Thymus (tissue), 11 donors: ENCODE measurements at regions not wholly inside any gene's neighbourhood (a gene's known extent, or its start where the extent isn't known, plus 50 kb on each side); places are given as distances from the start of the nearest gene placed in this dataset.

Experiments
- DNase-seq, 9 donors: peaks; one replicate each; pipeline ENCODE4 v3.0.0-alpha.2; 2013; ENCODE audit warnings: low spot score in 9 of 9, low read depth in 6 of 9, missing footprints in 1 of 9
- H3K27ac ChIP-seq, 2 donors: one replicate each; pipeline ENCODE4 v1.5.1; 2013; ENCODE audit warnings: control low read depth in 1 of 2, low read depth in 1 of 2, low read length in 1 of 2, mild to moderate bottlenecking in 1 of 2, moderate library complexity in 1 of 2
- H3K27me3 ChIP-seq, 2 donors: one replicate each; pipeline ENCODE4 v1.5.1; 2013; ENCODE audit warnings: low read length in 1 of 2; ENCODE audit not compliant: control insufficient read depth in 2 of 2, insufficient read depth in 1 of 2
- H3K36me3 ChIP-seq, 2 donors: one replicate each; pipeline ENCODE4 v1.5.1; 2013; ENCODE audit warnings: low read length in 1 of 2, mild to moderate bottlenecking in 1 of 2, moderate library complexity in 1 of 2; ENCODE audit not compliant: control insufficient read depth in 2 of 2, insufficient read depth in 2 of 2
- H3K4me1 ChIP-seq, 2 donors: one replicate each; pipeline ENCODE4 v1.5.1; 2013; ENCODE audit warnings: low read length in 2 of 2; ENCODE audit not compliant: control insufficient read depth in 2 of 2, insufficient read depth in 2 of 2
- H3K4me3 ChIP-seq, 2 donors: one replicate each; pipeline ENCODE4 v1.5.1; 2013; ENCODE audit warnings: low read length in 2 of 2, control low read depth in 1 of 2, mild to moderate bottlenecking in 1 of 2
- H3K9me3 ChIP-seq, 2 donors: one replicate each; pipeline ENCODE4 v1.5.1; 2013; ENCODE audit warnings: low read length in 1 of 2, mild to moderate bottlenecking in 1 of 2; ENCODE audit not compliant: control insufficient read depth in 2 of 2, insufficient read depth in 1 of 2
- WGBS: extraction: QIAGEN DNeasy Blood & Tissue Kit; methylation state at CpG from one replicate; pipeline ENCODE4 v1.1.7; 2013; 5-methylcytosine and 5-hydroxymethylcytosine counted together
- donor health status: healthy.

DNA sequence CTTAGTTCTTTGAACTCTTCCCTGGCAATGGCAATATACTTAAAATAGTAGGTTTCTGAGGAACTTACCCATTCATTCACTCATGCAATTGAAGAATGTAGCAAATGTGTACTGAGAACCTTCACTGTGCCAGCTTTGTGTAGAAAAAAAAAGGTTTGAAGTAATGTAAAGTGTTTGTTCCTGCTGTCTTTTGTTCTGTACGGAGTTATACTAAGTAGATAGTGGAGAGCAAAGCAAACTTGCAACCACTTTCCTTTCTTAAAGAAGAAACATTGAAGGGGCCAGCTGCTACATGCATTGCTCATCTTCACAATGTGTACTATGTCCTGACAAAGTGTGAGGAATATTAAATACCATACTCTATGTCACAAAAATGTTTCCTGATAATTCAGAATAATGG, 68.9 kb upstream of the FREM2 start:
- H3K27me3 ChIP-seq: no peaks in the 10 kb centered on the region
- DNase-seq: no peak
- H3K4me1 ChIP-seq: no peaks in the 10 kb centered on the region
- H3K9me3 ChIP-seq: no peaks in the 10 kb centered on the region
- H3K4me3 ChIP-seq: no peak overlapping the region
- no peaks in the 10 kb centered on the region for H3K36me3 ChIP-seq
- 92% methylated on average over 1 of the region's 1 CpG for WGBS
- H3K27ac ChIP-seq: no peak overlapping the region

DNA sequence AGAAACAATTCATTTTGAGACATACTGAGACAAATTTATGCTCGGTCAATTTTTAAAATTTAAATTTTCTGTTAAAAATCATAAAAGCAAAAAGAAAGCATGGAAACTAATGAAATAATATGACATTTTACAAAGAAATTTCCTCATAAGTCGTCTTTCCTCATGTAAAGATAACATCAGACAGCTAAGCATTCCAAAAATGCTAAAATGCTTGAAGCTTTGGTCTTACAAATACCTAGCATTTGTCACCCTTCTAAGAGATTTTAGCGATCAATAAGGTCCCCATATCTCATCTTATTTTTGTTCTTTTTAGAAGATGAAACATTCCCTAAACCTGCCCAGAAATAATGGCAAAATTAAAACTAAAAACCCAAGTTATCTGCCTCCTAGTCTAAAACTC, 68.5 kb upstream of the FREM2 start:
- no peak overlapping the region for H3K4me3 ChIP-seq
- H3K36me3 ChIP-seq: no peaks in the 10 kb centered on the region
- 88% methylated on average over 3 of the region's 3 CpGs for WGBS
- DNase-seq: no peak
- no peaks in the 10 kb centered on the region for H3K4me1 ChIP-seq
- H3K9me3 ChIP-seq: no peaks in the 10 kb centered on the region
- no peaks in the 10 kb centered on the region for H3K27me3 ChIP-seq
- H3K27ac ChIP-seq: no peak overlapping the region

DNA sequence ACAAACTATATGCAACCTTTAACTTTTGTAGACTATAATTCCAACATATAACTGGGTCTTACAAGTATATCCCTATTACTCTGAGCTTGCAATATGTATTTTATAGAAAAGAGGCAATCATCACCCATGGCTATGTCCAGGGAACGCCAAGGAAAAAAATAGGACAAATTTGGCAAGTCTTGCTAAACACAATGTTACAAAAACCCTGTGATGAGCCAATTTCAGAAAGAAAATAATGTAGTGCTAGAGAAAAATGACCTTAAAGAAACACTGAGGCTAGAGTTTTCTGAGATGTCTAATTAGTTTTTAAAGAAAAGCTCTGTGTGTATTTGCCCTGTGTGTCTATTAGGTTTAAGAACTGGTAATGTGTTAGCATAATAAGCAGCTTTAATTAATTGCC, 68.0 kb upstream of the FREM2 start:
- Histone ChIP-seq H3K27me3 (no peaks in the 10 kb centered on the region), H3K36me3 (no peaks in the 10 kb centered on the region), H3K4me3 (no peak overlapping the region), H3K27ac (no peak overlapping the region), H3K9me3 (no peaks in the 10 kb centered on the region), H3K4me1 (no peaks in the 10 kb centered on the region)
- 90% methylated on average over 1 of the region's 1 CpG for WGBS
- no peak for DNase-seq

DNA sequence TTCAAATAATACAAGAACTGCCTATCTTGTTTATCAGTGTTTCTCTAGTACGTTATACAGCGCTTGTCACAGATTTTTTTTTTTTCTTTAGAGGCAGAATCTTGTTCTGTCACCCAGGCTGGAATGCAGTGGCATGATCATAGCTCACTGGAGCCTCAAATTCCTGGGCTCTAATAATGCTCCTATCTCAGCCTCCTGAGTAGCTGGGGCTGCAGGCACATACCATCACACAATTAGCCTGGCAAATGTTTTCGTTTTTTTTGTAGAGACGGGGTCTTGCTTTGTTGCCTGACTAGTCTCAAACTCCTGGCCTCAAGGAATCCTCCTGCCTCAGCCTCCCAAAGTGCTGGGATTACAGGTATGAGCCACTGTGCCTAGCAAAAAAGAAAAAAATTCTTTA, 66.0 kb upstream of the FREM2 start:
- Histone ChIP-seq H3K4me1 (no peaks in the 10 kb centered on the region), H3K27me3 (no peaks in the 10 kb centered on the region), H3K9me3 (no peaks in the 10 kb centered on the region), H3K27ac (no peak overlapping the region), H3K36me3 (no peaks in the 10 kb centered on the region), H3K4me3 (no peak overlapping the region)
- DNase-seq: no peak
- WGBS: 97% methylated on average over 4 of the region's 4 CpGs

DNA sequence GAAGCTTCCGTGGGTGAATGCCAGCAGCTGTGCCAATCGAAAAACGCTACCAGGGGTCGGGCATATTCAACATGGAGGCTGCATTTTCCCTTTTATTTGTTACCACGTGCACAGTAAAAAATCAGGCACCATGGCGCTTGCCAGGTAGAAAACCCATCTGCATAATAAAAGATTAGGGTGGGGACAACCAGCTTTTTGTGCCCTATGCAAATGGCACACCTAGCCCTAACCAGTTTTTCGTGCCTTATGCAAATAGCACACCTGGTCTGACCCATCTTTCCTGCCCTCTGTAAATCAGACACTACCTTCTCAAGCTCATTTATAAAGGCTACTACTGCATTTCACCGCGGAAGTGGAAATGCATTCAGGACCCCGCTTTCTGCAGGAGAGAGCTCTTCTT, 62.1 kb upstream of the FREM2 start:
- Histone ChIP-seq H3K4me3 (no peak overlapping the region), H3K27me3 (no peaks in the 10 kb centered on the region), H3K4me1 (no peaks in the 10 kb centered on the region), H3K27ac (no peak overlapping the region), H3K36me3 (no peaks in the 10 kb centered on the region), H3K9me3 (no peaks in the 10 kb centered on the region)
- no peak for DNase-seq
- WGBS: 49% methylated on average over 10 of the region's 10 CpGs

DNA sequence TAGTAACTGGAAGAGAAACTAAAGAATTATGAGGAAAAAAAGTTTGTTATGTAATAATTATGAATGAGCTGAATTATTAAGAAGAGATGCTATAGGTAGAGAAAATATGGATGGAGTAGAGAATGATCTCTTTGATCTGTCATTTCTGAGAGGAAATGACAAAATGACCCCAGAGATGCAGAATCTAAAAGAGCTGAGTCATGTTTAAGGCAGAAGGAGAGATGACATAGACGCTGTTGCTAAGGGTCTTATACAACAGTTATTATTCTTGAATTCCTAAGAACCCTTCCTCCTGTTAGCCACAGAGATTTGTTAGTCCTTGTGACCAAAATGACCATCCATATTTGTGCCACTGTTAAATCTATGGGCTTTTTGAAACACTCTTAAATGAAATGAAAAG, 58.3 kb upstream of the FREM2 start:
- Histone ChIP-seq H3K9me3 (no peaks in the 10 kb centered on the region), H3K4me1 (no peaks in the 10 kb centered on the region), H3K27me3 (no peaks in the 10 kb centered on the region), H3K27ac (no peak overlapping the region), H3K4me3 (no peak overlapping the region), H3K36me3 (no peaks in the 10 kb centered on the region)
- WGBS: 60% methylated on average over 1 of the region's 1 CpG
- no peak for DNase-seq

DNA sequence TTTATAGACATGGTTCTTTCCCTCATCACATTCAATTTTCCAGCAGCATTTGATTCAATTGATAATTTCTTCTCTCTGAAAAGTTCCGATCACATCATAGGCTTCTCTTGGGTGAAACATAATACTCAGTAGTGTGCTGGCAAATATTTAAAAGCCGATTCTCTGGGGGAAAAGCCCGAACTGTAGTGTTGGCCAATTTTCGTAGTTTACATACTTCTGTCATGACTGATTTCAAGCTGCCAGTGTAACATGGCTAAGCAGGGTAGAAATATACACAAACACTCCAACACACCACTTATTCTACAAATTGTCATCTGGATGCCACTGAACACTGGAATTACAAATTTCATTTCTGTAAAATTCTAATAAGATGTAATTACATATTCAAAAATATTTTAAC, 56.1 kb upstream of the FREM2 start:
- WGBS: 90% methylated on average over 4 of the region's 4 CpGs
- Histone ChIP-seq H3K4me3 (no peak overlapping the region), H3K36me3 (no peaks in the 10 kb centered on the region), H3K4me1 (no peaks in the 10 kb centered on the region), H3K27ac (no peak overlapping the region), H3K9me3 (no peaks in the 10 kb centered on the region), H3K27me3 (no peaks in the 10 kb centered on the region)
- no peak for DNase-seq

DNA sequence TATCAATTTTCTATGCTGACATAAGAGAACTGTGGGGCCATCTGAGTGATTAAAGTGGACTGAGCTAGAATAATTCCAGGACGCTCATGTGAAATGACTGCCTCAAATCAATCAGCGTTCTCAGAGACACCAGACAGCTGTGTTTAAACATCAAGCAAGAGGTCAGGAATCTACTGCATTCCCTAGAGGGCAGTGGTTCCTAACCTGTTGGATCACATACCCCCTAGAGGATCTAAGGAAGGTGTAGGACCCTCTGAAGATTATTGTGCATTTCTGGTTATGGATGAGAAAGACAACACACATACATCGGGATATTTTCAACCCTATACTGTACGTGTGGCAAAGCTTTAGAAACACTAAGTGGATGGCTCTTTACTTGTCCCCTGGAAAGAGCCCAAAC, 51.8 kb upstream of the FREM2 start:
- Histone ChIP-seq H3K36me3 (no peaks in the 10 kb centered on the region), H3K27me3 (no peaks in the 10 kb centered on the region), H3K4me1 (no peaks in the 10 kb centered on the region), H3K27ac (no peak overlapping the region), H3K9me3 (no peaks in the 10 kb centered on the region), H3K4me3 (no peak overlapping the region)
- WGBS: 86% methylated on average over 4 of the region's 4 CpGs
- no peak for DNase-seq

DNA sequence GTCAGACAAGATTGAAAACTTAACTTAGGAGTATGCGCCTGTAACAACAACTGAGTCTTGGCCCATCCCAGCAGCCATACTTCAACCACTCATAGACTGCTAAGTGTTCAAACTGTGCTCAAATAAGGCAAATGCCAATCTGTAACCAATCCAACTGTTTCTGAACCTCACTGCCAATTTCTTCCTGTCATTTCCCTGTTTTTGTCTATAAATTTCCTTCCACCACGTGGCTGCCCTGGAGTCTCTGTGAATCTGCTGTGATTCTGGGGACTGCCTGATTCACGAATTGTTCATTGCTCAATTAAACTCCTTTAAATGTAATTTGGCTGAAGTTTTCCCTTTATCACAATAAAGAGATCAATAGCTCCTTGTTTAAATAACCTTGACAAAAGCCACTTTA, 50.8 kb upstream of the FREM2 start:
- Histone ChIP-seq H3K9me3 (no peaks in the 10 kb centered on the region), H3K27ac (no peak overlapping the region), H3K36me3 (no peaks in the 10 kb centered on the region), H3K4me1 (no peaks in the 10 kb centered on the region), H3K4me3 (no peak overlapping the region), H3K27me3 (no peaks in the 10 kb centered on the region)
- WGBS: 74% methylated on average over 3 of the region's 3 CpGs
- no peak for DNase-seq

DNA sequence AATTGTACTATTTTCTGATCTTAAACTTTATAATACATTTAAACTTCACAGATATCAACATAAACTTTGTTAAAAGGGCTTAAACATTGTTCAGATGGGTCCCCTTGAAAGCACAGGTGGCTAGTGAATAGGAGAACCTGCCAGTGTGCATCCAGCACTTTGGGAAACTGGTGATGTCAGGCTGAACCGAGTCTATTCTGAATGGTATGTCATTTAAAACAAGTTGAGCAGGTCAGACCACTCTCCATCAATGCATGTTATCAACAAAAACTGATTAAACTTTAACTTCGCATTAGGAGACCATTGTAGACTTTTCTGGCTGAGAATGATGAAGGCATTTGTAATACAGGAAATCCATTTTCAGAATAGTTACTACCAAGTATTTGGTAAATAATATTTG, 50.1 kb upstream of the FREM2 start:
- no peaks in the 10 kb centered on the region for H3K9me3 ChIP-seq
- 59% methylated on average over 2 of the region's 2 CpGs for WGBS
- no peaks in the 10 kb centered on the region for H3K36me3 ChIP-seq
- no peaks in the 10 kb centered on the region for H3K27me3 ChIP-seq
- H3K27ac ChIP-seq: no peak overlapping the region
- no peaks in the 10 kb centered on the region for H3K4me1 ChIP-seq
- DNase-seq: no peak
- H3K4me3 ChIP-seq: no peak overlapping the region
